ENCODE measurements at regions not wholly inside any gene's neighbourhood (a gene's known extent, or its start where the extent isn't known, plus 50 kb on each side); places are given as distances from the start of the nearest gene placed in this dataset.

DNA sequence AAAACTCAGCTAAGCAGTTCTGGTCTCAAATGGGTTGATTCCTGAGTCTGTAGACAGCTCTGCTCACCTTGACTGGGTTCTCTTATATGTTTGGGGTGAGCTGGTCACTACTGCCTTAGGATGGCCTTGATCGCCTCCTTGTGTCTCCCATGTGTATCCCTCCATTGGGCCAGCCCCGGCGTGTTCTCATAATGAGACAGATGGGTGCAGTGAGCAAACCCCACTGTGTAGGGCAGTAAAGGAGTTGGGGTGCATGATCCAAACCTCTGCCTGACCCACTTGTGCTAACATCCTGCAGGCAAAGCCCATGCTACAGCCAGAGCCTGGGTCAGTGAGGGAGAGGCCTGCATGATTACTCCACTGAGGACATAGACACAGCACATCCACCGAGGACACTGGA, 657.6 kb downstream of the BRD1 start:
- TF ChIP-seq, protein P1, sequence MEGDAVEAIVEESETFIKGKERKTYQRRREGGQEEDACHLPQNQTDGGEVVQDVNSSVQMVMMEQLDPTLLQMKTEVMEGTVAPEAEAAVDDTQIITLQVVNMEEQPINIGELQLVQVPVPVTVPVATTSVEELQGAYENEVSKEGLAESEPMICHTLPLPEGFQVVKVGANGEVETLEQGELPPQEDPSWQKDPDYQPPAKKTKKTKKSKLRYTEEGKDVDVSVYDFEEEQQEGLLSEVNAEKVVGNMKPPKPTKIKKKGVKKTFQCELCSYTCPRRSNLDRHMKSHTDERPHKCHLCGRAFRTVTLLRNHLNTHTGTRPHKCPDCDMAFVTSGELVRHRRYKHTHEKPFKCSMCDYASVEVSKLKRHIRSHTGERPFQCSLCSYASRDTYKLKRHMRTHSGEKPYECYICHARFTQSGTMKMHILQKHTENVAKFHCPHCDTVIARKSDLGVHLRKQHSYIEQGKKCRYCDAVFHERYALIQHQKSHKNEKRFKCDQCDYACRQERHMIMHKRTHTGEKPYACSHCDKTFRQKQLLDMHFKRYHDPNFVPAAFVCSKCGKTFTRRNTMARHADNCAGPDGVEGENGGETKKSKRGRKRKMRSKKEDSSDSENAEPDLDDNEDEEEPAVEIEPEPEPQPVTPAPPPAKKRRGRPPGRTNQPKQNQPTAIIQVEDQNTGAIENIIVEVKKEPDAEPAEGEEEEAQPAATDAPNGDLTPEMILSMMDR (IDR thresholded peaks at IDR 0.05) = no peak
- TF ChIP-seq POLR2A (IDR thresholded peaks at IDR 0.05) = no peak

Measured in esophagus squamous epithelium (tissue), 4 donors.